ENCODE measurements at regions not wholly inside any gene's neighbourhood (a gene's known extent, or its start where the extent isn't known, plus 50 kb on each side); places are given as distances from the start of the nearest gene placed in this dataset.

GRCh38 chr3:154549391-154549790, 119.4 kb upstream of the GPR149 start:
- TF ChIP-seq CTCF (IDR thresholded peaks at IDR 0.05; ENCODE audit: low read depth, low read length) (no peak), EZH2phosphoT487 (IDR thresholded peaks at IDR 0.05; ENCODE audit: low read depth) (no peak)
